GM19328 (cell line): ENCODE measurements at regions not wholly inside any gene's neighbourhood (a gene's known extent, or its start where the extent isn't known, plus 50 kb on each side); places are given as distances from the start of the nearest gene placed in this dataset.
"Not testable (repeated sequence)": the region's sequence is repeated elsewhere in the genome, so short reads cannot be mapped to it uniquely, and the experiment has no call there.

Source experiments
- ATAC-seq: cut with Tn5 transposase; IDR thresholded peaks from one replicate; pipeline ENCODE4 v1.9.1; 2021; ENCODE audit warnings: mild to moderate bottlenecking, moderate library complexity; ENCODE audit not compliant: unreplicated experiment

GRCh38 chr12:9543341-9543740 lies 64.4 kb downstream of the KLRB1 start:
- ATAC-seq: not testable (repeated sequence)

- ATAC-seq: not testable (repeated sequence)
Observed at GRCh38 chr12:9542827-9543226, 64.9 kb downstream of the KLRB1 start.

GRCh38 chr12:9515925-9516324 lies 91.8 kb downstream of the KLRB1 start:
- ATAC-seq: not testable (repeated sequence)

- ATAC-seq: not testable (repeated sequence)
Observed at GRCh38 chr12:9512695-9513094, 95.0 kb downstream of the KLRB1 start.

- not testable (repeated sequence) for ATAC-seq
Observed at GRCh38 chr12:9510392-9511011, 97.2 kb downstream of the KLRB1 start.

- ATAC-seq: no peak
Observed at GRCh38 chr12:9509464-9510161, 98.1 kb downstream of the KLRB1 start.

GRCh38 chr12:9506746-9507145 lies 101.0 kb downstream of the KLRB1 start:
- no peak for ATAC-seq

- ATAC-seq: peak; percentile 56
Observed at GRCh38 chr12:9503384-9503783, 104.3 kb downstream of the KLRB1 start.

GRCh38 chr12:9502845-9503244 lies 104.9 kb downstream of the KLRB1 start:
- ATAC-seq: peak; percentile 26

- ATAC-seq: not testable (repeated sequence)
Observed at GRCh38 chr12:9493325-9493724, 114.4 kb downstream of the KLRB1 start.

- ATAC-seq: not testable (repeated sequence)
Observed at GRCh38 chr12:9481289-9481688, 126.4 kb downstream of the KLRB1 start.

- ATAC-seq: not testable (repeated sequence)
Observed at GRCh38 chr12:9474197-9474596, 133.5 kb downstream of the KLRB1 start.

GRCh38 chr12:9473638-9474037 lies 134.1 kb downstream of the KLRB1 start:
- not testable (repeated sequence) for ATAC-seq

- not testable (repeated sequence) for ATAC-seq
Observed at GRCh38 chr12:9471501-9471900, 136.2 kb downstream of the KLRB1 start.

GRCh38 chr12:9470367-9470766 lies 137.3 kb downstream of the KLRB1 start:
- not testable (repeated sequence) for ATAC-seq

- not testable (repeated sequence) for ATAC-seq
Observed at GRCh38 chr12:9469956-9470355, 137.8 kb downstream of the KLRB1 start.

GRCh38 chr12:9469463-9469862 lies 138.3 kb downstream of the KLRB1 start:
- ATAC-seq: not testable (repeated sequence)

- not testable (repeated sequence) for ATAC-seq
Observed at GRCh38 chr12:9468998-9469397, 138.7 kb downstream of the KLRB1 start.

GRCh38 chr12:9468144-9468543 lies 139.6 kb downstream of the KLRB1 start:
- not testable (repeated sequence) for ATAC-seq

GRCh38 chr12:9464408-9464807 lies 143.3 kb downstream of the KLRB1 start:
- ATAC-seq: no peak

- not testable (repeated sequence) for ATAC-seq
Observed at GRCh38 chr12:9455516-9455915, 152.2 kb downstream of the KLRB1 start.

GRCh38 chr12:9454021-9454420 lies 153.7 kb downstream of the KLRB1 start:
- not testable (repeated sequence) for ATAC-seq
